ENCODE measurements at regions not wholly inside any gene's neighbourhood (a gene's known extent, or its start where the extent isn't known, plus 50 kb on each side); places are given as distances from the start of the nearest gene placed in this dataset.

DNA sequence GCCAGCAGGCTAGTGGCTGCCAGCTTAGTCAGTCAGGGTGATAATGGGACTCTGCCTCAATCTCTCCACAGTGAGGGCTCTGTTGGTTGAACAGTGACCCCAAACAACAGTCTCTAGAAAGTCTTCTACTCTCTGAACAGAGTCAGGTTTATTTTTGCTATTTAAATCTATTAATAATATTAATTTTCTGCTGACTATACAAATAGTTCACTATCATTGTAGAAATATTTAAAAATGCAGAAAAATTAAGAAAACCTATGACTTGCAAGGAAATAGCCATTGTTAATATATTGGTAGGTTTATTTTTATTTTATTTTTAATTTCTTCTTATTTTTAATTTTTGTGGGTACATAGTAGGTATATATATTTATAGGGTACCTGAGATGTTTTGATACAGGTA, 67.9 kb upstream of the AADAT start:
- no peaks in the 10 kb centered on the region for H3K36me3 ChIP-seq
- H3K27me3 ChIP-seq = no peaks in the 10 kb centered on the region
- H3K4me3 ChIP-seq = no peak overlapping the region
- TF ChIP-seq POLR2A (IDR thresholded peaks at IDR 0.05) = no peak
- TF ChIP-seq EP300 (IDR thresholded peaks at IDR 0.05) = no peak
- no peak for TF ChIP-seq CTCF (IDR thresholded peaks at IDR 0.05)
- TF ChIP-seq POLR2AphosphoS5 (IDR thresholded peaks at IDR 0.05) = no peak
- H3K9me3 ChIP-seq = peaks cover 0 to 6% (median 1%) of the 10 kb centered on the region in 4 donors
- no peaks in the 10 kb centered on the region for H3K4me1 ChIP-seq
- no peak overlapping the region for H3K27ac ChIP-seq
- intact Hi-C loops (cut with DNase I; ENCODE audit: low total_unique reads) = no loop called here
- no peak for DNase-seq

DNA sequence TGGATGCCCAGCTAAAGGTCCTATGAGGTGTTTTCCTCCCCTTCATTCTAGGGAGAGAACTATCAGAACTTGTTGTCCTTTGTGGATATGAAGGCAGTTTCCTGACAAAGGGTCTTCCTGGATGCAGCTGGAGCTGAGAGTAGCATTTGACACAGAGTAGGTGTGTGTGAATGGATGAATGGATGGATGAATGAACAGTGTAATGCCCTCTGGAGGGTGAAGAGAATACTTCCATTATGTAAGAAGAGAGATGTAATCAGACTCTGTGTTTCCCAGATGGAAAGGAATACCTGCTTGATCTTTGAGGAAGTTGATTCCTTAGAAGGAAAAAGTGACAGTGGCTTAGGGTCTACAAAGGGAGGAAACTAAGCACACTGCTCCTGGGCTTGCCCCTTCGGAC, 55.4 kb upstream of the AADAT start:
- no peak for TF ChIP-seq POLR2AphosphoS5 (IDR thresholded peaks at IDR 0.05)
- no peak for TF ChIP-seq CTCF (IDR thresholded peaks at IDR 0.05)
- TF ChIP-seq POLR2A (IDR thresholded peaks at IDR 0.05) = no peak
- TF ChIP-seq EP300 (IDR thresholded peaks at IDR 0.05) = no peak
- no peak overlapping the region for H3K27ac ChIP-seq
- no peak for DNase-seq
- H3K4me1 ChIP-seq = no peaks in the 10 kb centered on the region
- intact Hi-C loops (cut with DNase I; ENCODE audit: low total_unique reads) = no loop called here
- no peaks in the 10 kb centered on the region for H3K36me3 ChIP-seq
- no peak overlapping the region for H3K4me3 ChIP-seq
- H3K9me3 ChIP-seq = no peaks in the 10 kb centered on the region
- no peaks in the 10 kb centered on the region for H3K27me3 ChIP-seq
- WGBS, 5 donors = 69 to 81% (median 74%) methylated on average over 1 of the region's 1 CpG

DNA sequence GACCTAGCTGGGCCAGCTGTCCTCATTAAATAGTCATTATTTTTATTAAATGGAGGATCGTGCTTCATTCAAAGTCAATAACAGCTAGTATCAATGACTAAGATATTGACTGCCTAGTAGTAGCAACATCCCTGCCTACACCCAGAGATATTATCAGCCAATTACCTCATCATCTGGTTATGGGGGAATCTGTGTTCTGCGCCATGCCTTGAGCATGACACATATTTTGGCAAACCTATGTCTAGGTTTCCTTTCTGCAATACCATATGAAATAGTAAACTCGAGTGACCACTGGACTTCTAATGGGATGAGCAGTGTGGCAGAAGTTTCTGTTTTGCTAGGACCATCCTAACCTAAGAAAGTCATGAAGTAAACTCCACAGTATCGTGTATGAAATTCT, 50.0 kb upstream of the AADAT start:
- H3K36me3 ChIP-seq = no peaks in the 10 kb centered on the region
- H3K4me3 ChIP-seq = no peak overlapping the region
- no peaks in the 10 kb centered on the region for H3K27me3 ChIP-seq
- H3K27ac ChIP-seq = no peak overlapping the region
- DNase-seq = no peak
- no peaks in the 10 kb centered on the region for H3K9me3 ChIP-seq
- WGBS, 5 donors = 76 to 87% (median 83%) methylated on average over 4 of the region's 4 CpGs
- H3K4me1 ChIP-seq = peaks cover 0 to 7% (median 0%) of the 10 kb centered on the region in 4 donors
- intact Hi-C loops (cut with DNase I; ENCODE audit: low total_unique reads) = no loop called here
- TF ChIP-seq POLR2A (IDR thresholded peaks at IDR 0.05) = no peak

Small RNA genes lying in the stretch of these regions (small RNA-seq; reads per million reads assigned to genes)
- gene AC097486.1 = 0 reads per million in 4 donors
- gene MIR6082 = 0 reads per million in 4 donors
- gene RNU6ATAC13P = 0 reads per million in 4 donors
